ENCODE measurements at regions not wholly inside any gene's neighbourhood (a gene's known extent, or its start where the extent isn't known, plus 50 kb on each side); places are given as distances from the start of the nearest gene placed in this dataset.
"Not testable (repeated sequence)": the region's sequence is repeated elsewhere in the genome, so short reads cannot be mapped to it uniquely, and the experiment has no call there.

GRCh38 chr9:62874213-62874612, 1684.4 kb downstream of the SPATA31A7 start:
- TF ChIP-seq CTCF (optimal IDR thresholded peaks at IDR 0.05 in 1 of 3, IDR thresholded peaks at IDR 0.05 in 1 of 3, conservative IDR thresholded peaks at IDR 0.05 in 1 of 3; ENCODE audit: extremely low read depth in 1 of 3, insufficient read depth in 2 of 3, low read length in 3 of 3); EZH2 (IDR thresholded peaks at IDR 0.05; ENCODE audit: low read length): not testable (repeated sequence)
